ENCODE measurements at regions not wholly inside any gene's neighbourhood (a gene's known extent, or its start where the extent isn't known, plus 50 kb on each side); places are given as distances from the start of the nearest gene placed in this dataset.
"Not testable (repeated sequence)": the region's sequence is repeated elsewhere in the genome, so short reads cannot be mapped to it uniquely, and the experiment has no call there.

DNA sequence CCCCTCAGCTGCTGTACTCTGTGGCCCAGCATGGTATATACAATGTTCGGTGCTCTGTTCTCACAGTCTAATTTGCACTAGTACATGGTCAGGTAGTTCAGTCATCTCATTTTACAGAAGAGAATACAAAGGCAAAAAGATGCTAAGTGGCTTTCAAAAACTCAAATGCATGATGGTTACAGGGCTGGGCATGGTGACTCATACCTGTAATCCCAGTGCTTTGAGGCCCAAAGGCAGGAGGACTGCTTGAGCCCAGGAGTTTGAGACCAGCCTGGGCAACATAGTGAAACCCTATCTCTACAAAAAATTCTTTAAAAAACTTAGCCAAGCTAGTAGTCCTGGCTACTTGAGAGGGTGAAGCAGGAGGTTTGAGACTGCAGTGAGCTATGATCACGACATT is 210.5 kb upstream of the KIT start:
- no peak overlapping the region for H3K4me3 Mint-ChIP-seq
- no peak for DNase-seq (ENCODE audit: extremely low spot score, unreplicated experiment)
- H3K9me3 Mint-ChIP-seq = peaks cover 23% of the 10 kb centered on the region
- no peaks in the 10 kb centered on the region for H3K36me3 Mint-ChIP-seq
- H3K27me3 Mint-ChIP-seq = peaks cover 3% of the 10 kb centered on the region
- H3K27ac Mint-ChIP-seq = no peak overlapping the region
- H3K4me1 Mint-ChIP-seq (ENCODE audit: unreplicated experiment) = no peaks in the 10 kb centered on the region
- TF ChIP-seq, protein P1, sequence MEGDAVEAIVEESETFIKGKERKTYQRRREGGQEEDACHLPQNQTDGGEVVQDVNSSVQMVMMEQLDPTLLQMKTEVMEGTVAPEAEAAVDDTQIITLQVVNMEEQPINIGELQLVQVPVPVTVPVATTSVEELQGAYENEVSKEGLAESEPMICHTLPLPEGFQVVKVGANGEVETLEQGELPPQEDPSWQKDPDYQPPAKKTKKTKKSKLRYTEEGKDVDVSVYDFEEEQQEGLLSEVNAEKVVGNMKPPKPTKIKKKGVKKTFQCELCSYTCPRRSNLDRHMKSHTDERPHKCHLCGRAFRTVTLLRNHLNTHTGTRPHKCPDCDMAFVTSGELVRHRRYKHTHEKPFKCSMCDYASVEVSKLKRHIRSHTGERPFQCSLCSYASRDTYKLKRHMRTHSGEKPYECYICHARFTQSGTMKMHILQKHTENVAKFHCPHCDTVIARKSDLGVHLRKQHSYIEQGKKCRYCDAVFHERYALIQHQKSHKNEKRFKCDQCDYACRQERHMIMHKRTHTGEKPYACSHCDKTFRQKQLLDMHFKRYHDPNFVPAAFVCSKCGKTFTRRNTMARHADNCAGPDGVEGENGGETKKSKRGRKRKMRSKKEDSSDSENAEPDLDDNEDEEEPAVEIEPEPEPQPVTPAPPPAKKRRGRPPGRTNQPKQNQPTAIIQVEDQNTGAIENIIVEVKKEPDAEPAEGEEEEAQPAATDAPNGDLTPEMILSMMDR (conservative IDR thresholded peaks at IDR 0.05) = no peak

DNA sequence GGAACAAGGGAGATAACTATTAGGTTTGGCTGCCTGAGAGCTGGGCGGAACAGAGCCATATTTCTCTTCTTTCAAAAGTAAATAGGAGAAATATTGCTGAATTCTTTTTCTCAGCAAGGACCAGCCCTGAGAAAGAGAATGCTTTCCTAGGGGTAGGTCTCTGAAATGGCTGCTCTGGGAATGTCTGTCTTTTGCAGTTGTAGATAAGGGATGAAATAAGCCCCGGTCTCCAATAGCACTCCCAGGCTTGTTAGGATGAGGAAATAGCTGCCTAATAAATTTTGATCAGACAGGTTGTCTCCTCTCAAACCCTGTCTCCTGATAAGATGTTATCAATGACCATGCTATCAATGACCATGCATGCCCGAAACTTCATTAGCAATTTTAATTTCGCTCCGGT is 207.8 kb upstream of the KIT start:
- H3K4me1 Mint-ChIP-seq (ENCODE audit: unreplicated experiment) = no peaks in the 10 kb centered on the region
- no peak overlapping the region for H3K27ac Mint-ChIP-seq
- H3K9me3 Mint-ChIP-seq = peaks cover 27% of the 10 kb centered on the region
- no peaks in the 10 kb centered on the region for H3K36me3 Mint-ChIP-seq
- DNase-seq (ENCODE audit: extremely low spot score, unreplicated experiment) = no peak
- no peak overlapping the region for H3K4me3 Mint-ChIP-seq
- no peaks in the 10 kb centered on the region for H3K27me3 Mint-ChIP-seq
- TF ChIP-seq, protein P1 (conservative IDR thresholded peaks at IDR 0.05) = no peak

DNA sequence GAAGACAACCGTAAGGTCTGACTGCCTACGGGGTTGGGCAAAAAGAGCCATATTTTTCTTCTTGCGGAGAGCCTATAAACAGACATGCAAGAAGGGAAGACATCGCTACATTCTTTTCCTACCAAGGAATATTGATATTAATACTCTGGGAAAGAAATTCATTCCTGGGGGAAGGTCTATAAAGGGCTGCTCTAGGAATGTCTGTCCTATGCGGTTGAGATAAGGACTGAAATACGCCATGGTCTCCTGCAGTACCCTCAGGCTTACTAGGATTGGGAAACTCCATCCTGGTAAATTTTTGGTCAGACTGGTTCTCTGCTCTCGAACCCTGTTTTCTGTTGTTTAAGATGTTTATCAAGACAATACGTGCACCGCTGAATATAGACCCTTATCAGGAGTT is 190.8 kb upstream of the KIT start:
- not testable (repeated sequence) for DNase-seq (ENCODE audit: extremely low spot score, unreplicated experiment); H3K9me3 Mint-ChIP-seq; H3K27ac Mint-ChIP-seq

DNA sequence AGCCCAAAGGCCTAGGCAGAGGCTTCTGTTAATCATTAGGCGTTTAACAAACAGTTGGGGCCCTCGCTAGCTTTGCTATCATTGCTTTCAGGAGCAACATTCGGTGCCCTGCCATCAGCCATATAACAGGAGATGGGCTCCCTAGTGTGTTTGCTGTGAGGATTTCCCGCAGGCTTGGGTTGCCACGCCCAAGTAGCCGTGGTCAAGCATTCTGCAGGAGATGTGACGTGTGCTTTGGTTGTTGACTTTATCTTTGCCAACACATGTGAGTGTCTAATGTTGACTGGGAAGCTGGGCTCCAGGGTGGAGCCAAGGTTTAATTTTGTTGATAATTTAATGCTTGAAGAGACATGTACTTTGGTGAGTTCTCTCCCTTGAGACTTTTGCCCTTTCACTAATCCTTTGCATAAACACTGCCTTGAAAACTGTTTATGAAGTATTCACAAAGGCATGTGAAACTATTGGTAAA is 184.6 kb upstream of the KIT start:
- Mint-ChIP-seq H3K4me3 (no peak overlapping the region), H3K36me3 (no peaks in the 10 kb centered on the region), H3K9me3 (no peaks in the 10 kb centered on the region), H3K27me3 (no peaks in the 10 kb centered on the region), H3K27ac (peak overlapping the region; percentile 10), H3K4me1 (ENCODE audit: unreplicated experiment) (no peaks in the 10 kb centered on the region)
- no peak for DNase-seq (ENCODE audit: extremely low spot score, unreplicated experiment)
- TF ChIP-seq, protein P1 (conservative IDR thresholded peaks at IDR 0.05) = no peak

More for the DNA sequence above, 190.8 kb upstream of the KIT start:
- not testable (repeated sequence) for H3K36me3 Mint-ChIP-seq; H3K27me3 Mint-ChIP-seq; H3K4me3 Mint-ChIP-seq; H3K4me1 Mint-ChIP-seq (ENCODE audit: unreplicated experiment)

DNA sequence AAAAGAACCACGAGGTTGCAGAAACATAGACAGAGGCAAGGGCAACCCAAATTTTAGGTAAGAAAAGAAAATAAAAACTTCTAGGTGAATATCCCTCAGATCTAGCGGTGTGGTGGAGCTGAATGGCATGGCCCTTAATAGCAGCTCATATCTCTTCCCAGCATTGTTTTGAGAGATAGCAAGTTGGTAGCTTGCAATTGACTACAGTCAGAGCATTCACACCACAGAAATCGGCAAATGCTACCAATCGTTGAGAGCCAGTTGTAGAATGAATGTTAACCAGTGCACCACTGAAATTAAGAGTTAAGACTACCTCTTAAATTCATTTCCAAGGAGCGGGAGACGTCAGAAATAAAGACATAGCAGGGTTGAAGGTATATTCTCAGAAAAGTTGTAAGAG is 184.0 kb upstream of the KIT start:
- Mint-ChIP-seq H3K4me3 (no peak overlapping the region), H3K27me3 (no peaks in the 10 kb centered on the region), H3K9me3 (peaks cover under 1% of the 10 kb centered on the region), H3K27ac (no peak overlapping the region), H3K4me1 (ENCODE audit: unreplicated experiment) (no peaks in the 10 kb centered on the region), H3K36me3 (no peaks in the 10 kb centered on the region)
- TF ChIP-seq, protein P1 (conservative IDR thresholded peaks at IDR 0.05) = no peak
- DNase-seq (ENCODE audit: extremely low spot score, unreplicated experiment) = no peak

DNA sequence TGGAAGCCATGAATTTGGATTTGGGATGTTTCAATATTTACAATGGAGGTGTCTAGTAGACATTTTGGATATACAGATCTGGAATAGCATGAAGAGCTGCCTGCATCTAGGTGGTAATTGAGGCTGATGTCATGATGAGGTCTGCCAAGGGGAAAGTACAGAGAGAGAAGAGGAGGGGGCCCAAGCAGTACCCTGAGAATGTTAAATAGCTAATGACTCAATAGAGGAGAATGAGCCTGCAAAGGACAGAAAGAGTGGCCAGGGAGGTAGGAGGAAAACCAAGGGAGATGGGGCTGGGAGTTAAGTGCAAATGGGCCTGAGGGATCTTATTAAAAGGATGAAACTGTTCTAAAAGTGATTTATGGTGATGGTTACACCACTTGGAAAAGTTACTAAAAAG is 182.2 kb upstream of the KIT start:
- no peaks in the 10 kb centered on the region for H3K4me1 Mint-ChIP-seq (ENCODE audit: unreplicated experiment)
- DNase-seq (ENCODE audit: extremely low spot score, unreplicated experiment) = no peak

More for the DNA sequence above, 182.2 kb upstream of the KIT start:
- Mint-ChIP-seq H3K27me3 (no peaks in the 10 kb centered on the region), H3K27ac (no peak overlapping the region), H3K4me3 (no peak overlapping the region), H3K36me3 (no peaks in the 10 kb centered on the region), H3K9me3 (peaks cover 4% of the 10 kb centered on the region)
- TF ChIP-seq, protein P1 (conservative IDR thresholded peaks at IDR 0.05) = no peak

All from type B pancreatic cell (in vitro differentiated cells).